Thyroid gland (tissue), 4 donors: ENCODE measurements at regions not wholly inside any gene's neighbourhood (a gene's known extent, or its start where the extent isn't known, plus 50 kb on each side); places are given as distances from the start of the nearest gene placed in this dataset.

Source experiments
- CTCF ChIP-seq, 6 experiments: fragments of 200-600 bp in 3 of 6; fragments of 450-650 bp in 3 of 6; sonication (generic) in 3 of 6; IDR thresholded peaks; one replicate each; pipeline ENCODE4 v1.5.1; 2016 to 2019; ENCODE audit warnings: antibody characterized with exemption in 6 of 6, mild to moderate bottlenecking in 2 of 6, inconsistent platforms in 1 of 6, moderate library complexity in 1 of 6
- POLR2A ChIP-seq, 2 donors: fragments of 450-650 bp; IDR thresholded peaks; one replicate each; pipeline ENCODE4 v1.6.1; 2017; ENCODE audit warnings: antibody characterized with exemption in 2 of 2, mild to moderate bottlenecking in 2 of 2, moderate library complexity in 1 of 2

DNA sequence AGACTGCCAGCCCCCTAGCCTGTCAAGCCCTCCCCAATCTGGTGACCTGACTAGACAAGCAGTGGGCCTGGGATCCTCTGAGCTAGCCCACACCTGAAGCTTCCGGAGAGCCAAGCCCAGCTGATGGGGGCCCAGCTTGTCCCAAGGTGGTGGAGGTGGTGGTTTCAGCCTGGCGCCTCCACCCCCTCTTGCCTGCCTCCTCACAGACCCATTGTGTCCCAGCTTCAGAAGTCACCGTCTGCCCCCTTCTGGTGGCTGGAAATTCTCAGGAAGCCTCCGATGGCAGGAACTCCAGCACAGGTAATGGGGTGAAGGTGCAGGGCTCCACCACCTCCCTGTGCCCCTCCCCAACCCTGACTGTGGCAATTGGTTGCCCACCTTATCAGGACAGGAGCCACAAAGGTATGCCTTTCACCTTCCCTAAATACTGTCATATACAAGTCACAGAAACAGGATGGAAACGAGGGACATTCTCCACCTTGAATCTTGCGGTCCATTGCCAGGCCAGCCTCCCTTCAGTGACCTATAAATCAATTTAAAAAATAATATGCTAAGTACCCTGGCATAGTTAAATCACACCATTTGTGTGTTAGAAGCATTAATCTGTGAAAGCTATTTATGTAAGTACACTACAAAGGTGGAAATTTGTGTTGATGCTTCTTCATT, 66.0 kb upstream of the ZNF423 start:
- TF ChIP-seq CTCF (IDR thresholded peaks at IDR 0.05), result peak; percentile 12 to 67 (median 44)
- no peak for TF ChIP-seq POLR2A (IDR thresholded peaks at IDR 0.05)
